Caco-2 (cell line): ENCODE measurements at regions not wholly inside any gene's neighbourhood (a gene's known extent, or its start where the extent isn't known, plus 50 kb on each side); places are given as distances from the start of the nearest gene placed in this dataset.

Experiments used
- BruUV-seq: library from RNA; stranded (reverse); fragments of 400-500 nt; replicated peaks from 2 replicates; lab custom pipeline; 2021; lab: Mats Ljungman, UMichigan
- CTCF ChIA-PET: fragments of 300-600 bp; sonication (Branson Sonifier 250); formaldehyde crosslinking; loops from one replicate; lab custom pipeline; 2022; ENCODE audit warnings: antibody characterized with exemption; lab: Charles Lee
- POLR2A ChIA-PET: fragments of 300-600 bp; sonication (Branson Sonifier 250); formaldehyde crosslinking; loops from one replicate; lab custom pipeline; 2022; ENCODE audit warnings: antibody characterized with exemption; lab: Charles Lee
- DNase-seq, 2 experiments: peaks; one replicate each; pipeline versions ENCODE4 v3.0.0 to v3.0.0-alpha.2; 2020 to 2022
- H3K27me3 ChIP-seq: replicated peaks from 2 replicates; pipeline ENCODE4 v1.6.0; 2011; ENCODE audit warnings: low read length; ENCODE audit not compliant: control insufficient read depth, insufficient read depth
- H3K36me3 ChIP-seq: 2 replicates; pipeline ENCODE4 v1.5.1; 2011; ENCODE audit warnings: low read length; ENCODE audit not compliant: control insufficient read depth, insufficient read depth
- H3K4me1 ChIP-seq: fragments of 250-450 bp; sonication (Bioruptor Pico); 2 replicates; pipeline ENCODE4 v1.5.1; 2020; ENCODE audit warnings: mild to moderate bottlenecking
- H3K4me3 ChIP-seq: 2 replicates; pipeline ENCODE4 v1.5.1; 2011; ENCODE audit warnings: low read depth, mild to moderate bottlenecking, control low read depth, low read length
- H3K9me3 ChIP-seq: fragments of 250-450 bp; sonication (Bioruptor Pico); 2 replicates; pipeline ENCODE4 v1.5.1; 2020; ENCODE audit warnings: mild to moderate bottlenecking, moderate library complexity
- H3K27ac Mint-ChIP-seq: one replicate; pipeline ENCODE4 v1.8.0; 2022; ENCODE audit warnings: mixed read lengths; ENCODE audit not compliant: unreplicated experiment
- H3K27me3 Mint-ChIP-seq: one replicate; pipeline ENCODE4 v1.8.0; 2022; ENCODE audit warnings: mixed read lengths; ENCODE audit not compliant: insufficient read depth, unreplicated experiment
- H3K36me3 Mint-ChIP-seq: one replicate; pipeline ENCODE4 v1.8.0; 2022; ENCODE audit warnings: mild to moderate bottlenecking, mixed read lengths; ENCODE audit not compliant: insufficient read depth, unreplicated experiment
- H3K4me1 Mint-ChIP-seq: one replicate; pipeline ENCODE4 v1.8.0; 2022; ENCODE audit warnings: low read depth, mixed read lengths; ENCODE audit not compliant: unreplicated experiment
- H3K4me3 Mint-ChIP-seq: one replicate; pipeline ENCODE4 v1.8.0; 2022; ENCODE audit warnings: mild to moderate bottlenecking, moderate library complexity, mixed read lengths; ENCODE audit not compliant: unreplicated experiment
- H3K9me3 Mint-ChIP-seq: one replicate; pipeline ENCODE4 v1.8.0; 2022; ENCODE audit warnings: mixed read lengths; ENCODE audit not compliant: unreplicated experiment
- CTCF ChIP-seq, 2 experiments: fragments of 200-600 bp in 1 of 2; IDR thresholded peaks; 1 replicate in 1 of 2; 2 replicates in 1 of 2; pipeline versions ENCODE4 v1.5.1 to v1.8.0; 2011 to 2022; ENCODE audit warnings: antibody characterized with exemption in 1 of 2, control low read depth in 1 of 2, inconsistent platforms in 1 of 2, low read depth in 1 of 2, low read length in 1 of 2, mild to moderate bottlenecking in 1 of 2, moderate library complexity in 1 of 2; ENCODE audit not compliant: insufficient read depth in 1 of 2, severe bottlenecking in 1 of 2, unreplicated experiment in 1 of 2
- intact Hi-C: fragments of 100-400 bp; cut with micrococcal nuclease; formaldehyde crosslinking; loops from one replicate; pipeline ENCODE4 v1.10.0; 2022; ENCODE audit not compliant: unreplicated experiment

DNA sequence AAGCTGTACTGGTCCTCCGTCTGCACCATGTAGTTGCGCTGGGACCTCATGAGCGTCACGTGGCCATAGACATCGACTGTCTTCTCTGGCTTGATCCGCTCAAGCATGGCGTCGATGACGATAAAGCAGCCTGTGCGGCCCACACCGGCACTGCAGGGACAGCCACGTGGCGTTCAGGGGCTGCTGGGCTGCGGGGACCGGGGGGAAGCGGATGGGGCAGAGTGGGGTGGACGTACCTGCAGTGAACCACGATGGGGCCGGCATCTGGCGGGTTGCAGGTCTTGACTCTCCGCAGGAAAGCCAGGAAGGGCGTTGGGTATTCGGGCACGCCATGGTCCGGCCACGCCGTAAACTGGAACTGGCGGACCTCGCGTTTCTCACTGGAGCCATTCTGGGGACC lies 128.5 kb downstream of the PTPRS start:
- no peaks in the 10 kb centered on the region for H3K9me3 ChIP-seq
- Mint-ChIP-seq H3K9me3 (no peaks in the 10 kb centered on the region), H3K36me3 (peaks cover 29% of the 10 kb centered on the region), H3K4me1 (no peaks in the 10 kb centered on the region), H3K4me3 (no peak overlapping the region), H3K27me3 (no peaks in the 10 kb centered on the region), H3K27ac (no peak overlapping the region)
- POLR2A ChIA-PET: no interaction called here
- no TSS peak for BruUV-seq
- no peaks in the 10 kb centered on the region; the same call in 1 of the 2 replicates for H3K36me3 ChIP-seq
- no peak for DNase-seq
- H3K4me1 ChIP-seq: no peaks in the 10 kb centered on the region
- intact Hi-C loops: no loop called here
- CTCF ChIA-PET: no interaction called here
- no peak overlapping the region for H3K4me3 ChIP-seq
- H3K27me3 ChIP-seq: no peaks in the 10 kb centered on the region
- TF ChIP-seq CTCF (IDR thresholded peaks at IDR 0.05; ENCODE audit: insufficient read depth in 1 of 2, low read depth in 1 of 2, low read length in 1 of 2, severe bottlenecking in 1 of 2, unreplicated experiment in 1 of 2): no peak

DNA sequence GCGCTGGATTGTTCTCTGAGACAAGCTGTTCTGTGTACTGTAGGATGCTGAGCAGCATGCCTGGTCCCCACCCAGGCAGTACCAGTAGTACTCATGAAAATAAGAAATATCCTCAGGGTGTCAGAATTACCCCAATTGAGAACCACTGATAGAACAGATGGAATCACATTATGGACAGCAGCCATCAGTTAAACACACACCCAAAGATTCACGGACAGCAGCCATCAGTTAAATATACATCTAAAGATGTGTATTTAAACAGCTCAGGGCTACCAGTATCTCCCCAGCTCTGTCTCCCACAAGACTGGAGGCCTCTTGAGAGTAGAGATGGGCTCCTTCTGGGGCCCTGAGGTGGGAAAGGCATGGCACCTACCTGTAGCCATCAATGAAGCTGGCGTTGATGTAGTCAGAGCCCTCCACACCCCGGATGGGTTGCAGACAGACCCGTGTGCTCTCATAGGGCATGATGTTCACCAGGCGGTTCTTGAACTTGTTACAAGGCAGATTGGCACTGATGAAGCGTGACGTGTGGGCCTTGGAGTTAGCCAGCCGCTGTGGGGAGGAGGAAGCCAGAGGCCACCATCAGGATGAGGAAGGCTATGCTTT lies 129.3 kb downstream of the PTPRS start:
- ChIA-PET POLR2A (no interaction called here), CTCF (no interaction called here)
- Mint-ChIP-seq H3K9me3 (no peaks in the 10 kb centered on the region), H3K27ac (no peak overlapping the region), H3K27me3 (no peaks in the 10 kb centered on the region), H3K36me3 (peaks cover 34% of the 10 kb centered on the region), H3K4me3 (no peak overlapping the region), H3K4me1 (no peaks in the 10 kb centered on the region)
- intact Hi-C loops: no loop called here
- H3K27me3 ChIP-seq: no peaks in the 10 kb centered on the region
- H3K4me3 ChIP-seq: no peak overlapping the region
- no peaks in the 10 kb centered on the region for H3K4me1 ChIP-seq
- TF ChIP-seq CTCF (IDR thresholded peaks at IDR 0.05; ENCODE audit: insufficient read depth in 1 of 2, low read depth in 1 of 2, low read length in 1 of 2, severe bottlenecking in 1 of 2, unreplicated experiment in 1 of 2): no peak
- BruUV-seq: no TSS peak
- no peaks in the 10 kb centered on the region for H3K9me3 ChIP-seq
- DNase-seq: no peak
- no peaks in the 10 kb centered on the region; the same call in 1 of the 2 replicates for H3K36me3 ChIP-seq

DNA sequence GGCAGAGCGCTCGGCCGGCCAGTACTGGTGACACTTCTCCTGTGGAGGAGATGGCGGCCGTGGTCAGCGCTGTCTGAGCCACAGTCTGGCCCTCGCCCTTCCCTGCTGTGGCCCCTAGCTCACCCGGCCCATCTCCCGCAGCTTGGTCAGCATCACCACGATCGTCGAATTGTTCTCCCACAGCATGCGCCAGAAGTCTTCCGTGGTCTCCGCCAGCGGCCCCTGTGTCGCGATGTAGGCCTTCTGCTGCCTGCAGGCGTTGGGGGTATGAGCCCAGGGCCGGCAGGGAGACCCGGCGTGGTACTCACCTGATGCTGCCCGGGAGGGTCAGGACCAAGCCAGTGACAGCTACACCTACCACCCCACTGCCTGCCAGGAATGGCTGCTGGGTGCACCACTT lies 130.1 kb downstream of the PTPRS start:
- no peak for DNase-seq
- no TSS peak for BruUV-seq
- no peaks in the 10 kb centered on the region; the same call in 1 of the 2 replicates for H3K36me3 ChIP-seq
- intact Hi-C loops: no loop called here
- no peak for TF ChIP-seq CTCF (IDR thresholded peaks at IDR 0.05; ENCODE audit: insufficient read depth in 1 of 2, low read depth in 1 of 2, low read length in 1 of 2, severe bottlenecking in 1 of 2, unreplicated experiment in 1 of 2)
- CTCF ChIA-PET: no interaction called here
- H3K4me3 Mint-ChIP-seq: no peak overlapping the region
- H3K9me3 ChIP-seq: no peaks in the 10 kb centered on the region
- POLR2A ChIA-PET: no interaction called here
- no peaks in the 10 kb centered on the region for H3K9me3 Mint-ChIP-seq
- no peaks in the 10 kb centered on the region for H3K27me3 ChIP-seq
- peaks cover 34% of the 10 kb centered on the region for H3K36me3 Mint-ChIP-seq
- no peak overlapping the region for H3K27ac Mint-ChIP-seq
- no peaks in the 10 kb centered on the region for H3K4me1 ChIP-seq
- no peaks in the 10 kb centered on the region for H3K27me3 Mint-ChIP-seq
- H3K4me3 ChIP-seq: no peak overlapping the region
- H3K4me1 Mint-ChIP-seq: no peaks in the 10 kb centered on the region
